Mucosa of descending colon (tissue), 3 donors: ENCODE measurements at regions not wholly inside any gene's neighbourhood (a gene's known extent, or its start where the extent isn't known, plus 50 kb on each side); places are given as distances from the start of the nearest gene placed in this dataset.

Experiments used
- ATAC-seq: fragments of 200-7000 bp; cut with Tn5 transposase; one replicate; pipeline ENCODE4 v1.9.1; 2020; ENCODE audit warnings: mild to moderate bottlenecking, moderate library complexity
- DNase-seq, 3 donors: peaks; one replicate each; pipeline ENCODE4 v3.0.0-alpha.2; 2020
- H3K36me3 ChIP-seq: fragments of 200-600 bp; one replicate; pipeline ENCODE4 v1.8.0; 2021; ENCODE audit warnings: low read depth, mild to moderate bottlenecking
- H3K4me1 ChIP-seq: fragments of 200-600 bp; one replicate; pipeline ENCODE4 v1.8.0; 2021; ENCODE audit warnings: low read depth, mild to moderate bottlenecking
- H3K4me3 ChIP-seq: fragments of 200-600 bp; one replicate; pipeline ENCODE4 v1.8.0; 2021; ENCODE audit warnings: mild to moderate bottlenecking
- H3K9me3 ChIP-seq: fragments of 200-600 bp; one replicate; pipeline ENCODE4 v1.8.0; 2021; ENCODE audit warnings: mild to moderate bottlenecking
- CTCF ChIP-seq: fragments of 200-600 bp; IDR thresholded peaks from one replicate; pipeline ENCODE4 v1.8.0; 2022; ENCODE audit warnings: antibody characterized with exemption, mild to moderate bottlenecking
- intact Hi-C, 2 donors: fragments of 100-400 bp; cut with DNase I in 1 of 2; cut with micrococcal nuclease in 1 of 2; formaldehyde crosslinking; loops; one replicate each; pipeline versions ENCODE4 v1.11.0 to v1.11.1; 2022; cut with DNase I, micrococcal nuclease
- donor health status: DM: no; HTN: no; CAD: no; lungs with moderate emphysema.
- donor health status: DM: no; HTN: no; CAD: no.
- donor health status: DM: no; HTN: yes; CAD: no.

DNA sequence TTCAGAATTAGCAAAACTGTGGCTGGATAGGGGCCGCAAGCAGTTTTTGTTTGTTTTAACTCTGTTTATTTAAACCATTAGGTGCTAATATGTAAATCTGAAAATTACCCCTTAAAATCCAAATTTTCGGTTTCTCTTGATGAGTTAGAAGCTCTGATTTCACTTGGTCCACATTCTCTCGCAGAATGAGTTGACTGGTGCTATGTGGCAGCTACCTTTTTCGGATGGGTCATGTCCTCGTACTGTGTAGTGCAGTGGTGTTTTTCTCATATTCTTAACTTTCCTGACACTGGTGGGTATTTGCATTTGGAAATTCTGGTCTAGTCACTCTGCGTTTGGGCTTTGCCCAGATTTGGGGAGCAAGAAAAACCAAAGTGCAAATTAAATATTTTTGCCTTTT is 87.1 kb downstream of the DIPK2A start:
- intact Hi-C loops: no loop called here
- ATAC-seq (no peak), DNase-seq (no peak)
- TF ChIP-seq CTCF: no peak
- no peaks in the 10 kb centered on the region for H3K4me1 ChIP-seq
- H3K4me3 ChIP-seq: no peak overlapping the region
- H3K36me3 ChIP-seq: no peaks in the 10 kb centered on the region
- H3K9me3 ChIP-seq: no peaks in the 10 kb centered on the region

DNA sequence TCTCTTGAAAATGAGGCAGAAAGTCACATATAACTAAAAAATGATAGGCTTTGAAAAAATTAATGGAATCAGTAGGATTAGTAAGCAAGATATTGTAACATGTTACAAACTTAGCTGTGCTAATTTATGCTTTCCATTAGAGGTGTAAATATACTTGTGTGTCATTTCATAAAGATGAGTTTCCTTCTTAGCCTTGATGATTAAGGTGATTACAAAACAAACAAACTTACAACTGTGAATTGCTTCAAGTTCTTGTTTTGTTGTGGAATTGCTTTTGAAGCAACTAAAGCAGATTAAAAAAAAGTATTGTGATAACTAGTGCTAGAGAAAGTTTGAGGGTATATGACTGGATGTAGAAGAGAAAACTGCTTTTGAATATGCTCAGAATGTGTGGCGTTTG is 87.9 kb downstream of the DIPK2A start:
- H3K4me3 ChIP-seq: no peak overlapping the region
- no peaks in the 10 kb centered on the region for H3K4me1 ChIP-seq
- ATAC-seq (no peak), DNase-seq (no peak)
- H3K36me3 ChIP-seq: no peaks in the 10 kb centered on the region
- intact Hi-C loops: no loop called here
- no peaks in the 10 kb centered on the region for H3K9me3 ChIP-seq
- TF ChIP-seq CTCF: no peak

- intact Hi-C loops: no loop called here
- no peak for ATAC-seq
- no peaks in the 10 kb centered on the region for H3K9me3 ChIP-seq
- DNase-seq: no peak
- no peaks in the 10 kb centered on the region for H3K36me3 ChIP-seq
- H3K4me3 ChIP-seq: no peak overlapping the region
- TF ChIP-seq CTCF: no peak
- H3K4me1 ChIP-seq: no peaks in the 10 kb centered on the region
Observed at GRCh38 chr3:144060881-144061280, 89.3 kb downstream of the DIPK2A start.

- intact Hi-C loops: no loop called here
- H3K9me3 ChIP-seq: no peaks in the 10 kb centered on the region
- no peaks in the 10 kb centered on the region for H3K36me3 ChIP-seq
- H3K4me3 ChIP-seq: no peak overlapping the region
- TF ChIP-seq CTCF: no peak
- ATAC-seq (no peak), DNase-seq (no peak)
- no peaks in the 10 kb centered on the region for H3K4me1 ChIP-seq
Observed at GRCh38 chr3:144063306-144063705, 91.7 kb downstream of the DIPK2A start.

- Histone ChIP-seq H3K4me1 (no peaks in the 10 kb centered on the region), H3K4me3 (no peak overlapping the region), H3K36me3 (no peaks in the 10 kb centered on the region), H3K9me3 (peaks cover 13% of the 10 kb centered on the region)
- ATAC-seq (no peak), DNase-seq (no peak)
- no peak for TF ChIP-seq CTCF
- intact Hi-C loops: no loop called here
Observed at GRCh38 chr3:144067059-144067458, 95.4 kb downstream of the DIPK2A start.

GRCh38 chr3:144073698-144074097 is 102.1 kb downstream of the DIPK2A start:
- TF ChIP-seq CTCF: no peak
- DNase-seq: no peak
- Histone ChIP-seq H3K9me3 (peaks cover 20% of the 10 kb centered on the region), H3K4me3 (no peak overlapping the region), H3K4me1 (no peaks in the 10 kb centered on the region), H3K36me3 (no peaks in the 10 kb centered on the region)
- no peak for ATAC-seq
- intact Hi-C loops: no loop called here
